ENCODE measurements at regions not wholly inside any gene's neighbourhood (a gene's known extent, or its start where the extent isn't known, plus 50 kb on each side); places are given as distances from the start of the nearest gene placed in this dataset.

DNA sequence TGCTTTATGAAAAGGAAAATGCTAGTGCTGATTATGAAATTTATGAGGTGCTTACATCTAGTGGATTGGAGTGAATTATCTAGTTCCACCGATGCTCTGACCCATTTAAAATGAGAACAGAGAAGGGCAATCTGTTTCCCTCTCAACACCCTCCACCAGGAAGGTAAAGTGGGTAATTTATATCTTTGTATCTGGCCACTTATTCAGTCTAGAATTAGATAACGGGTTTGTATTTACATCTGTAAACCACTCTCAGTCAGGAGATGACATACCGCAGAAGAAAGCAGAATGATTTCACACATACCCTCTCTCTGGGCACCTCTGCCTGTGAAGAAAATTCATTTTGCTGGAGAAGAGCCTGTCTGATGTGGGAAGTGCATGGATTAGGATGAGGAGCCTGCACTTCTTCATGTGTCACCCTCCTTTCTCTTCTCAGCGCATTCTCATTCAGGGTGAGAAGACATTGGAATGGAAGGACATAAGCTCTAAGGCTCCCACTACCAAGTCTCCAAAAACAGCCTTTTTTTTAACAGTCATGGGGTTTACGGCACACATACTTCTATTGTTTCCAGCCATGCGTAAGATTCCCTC is 646.7 kb upstream of the SALL1 start:
- Histone ChIP-seq H3K36me3 (ENCODE audit: control insufficient read depth in 2 of 2, extremely low read depth in 1 of 2, insufficient read depth in 2 of 2, low read length in 2 of 2) (no peaks in the 10 kb centered on the region), H3K9me3 (replicated peaks; ENCODE audit: control insufficient read depth, insufficient read depth, low read length) (peaks cover 2% of the 10 kb centered on the region), H3K4me1 (ENCODE audit: control insufficient read depth, extremely low read depth, insufficient read depth, low read length) (no peaks in the 10 kb centered on the region), H3K27ac (ENCODE audit: insufficient read depth, low read depth, low read length) (no peak overlapping the region), H3K4me2 (ENCODE audit: insufficient read depth, low read length) (no peak overlapping the region), H3K4me3 (replicated peaks in 1 of 3; ENCODE audit: insufficient read depth in 1 of 3, low read depth in 1 of 3, low read length in 3 of 3) (no peak overlapping the region), H3K79me2 (ENCODE audit: control insufficient read depth, insufficient read depth, low read length) (no peaks in the 10 kb centered on the region), H4K20me1 (replicated peaks; ENCODE audit: control insufficient read depth, extremely low read depth, insufficient read depth, low read length) (no peaks in the 10 kb centered on the region), H3K27me3 (ENCODE audit: control insufficient read depth in 2 of 2, insufficient read depth in 2 of 2, low read length in 2 of 2) (no peaks in the 10 kb centered on the region), H2AFZ (ENCODE audit: low read depth, low read length) (no peak overlapping the region), H3K9me1 (replicated peaks; ENCODE audit: control insufficient read depth, extremely low read depth, insufficient read depth, low read length) (no peaks in the 10 kb centered on the region), H3K9ac (replicated peaks; ENCODE audit: extremely low read depth, insufficient read depth, low read length) (no peak overlapping the region)
- ChIA-PET POLR2A (no interaction called here), CTCF (no interaction called here)
- BruUV-seq (replicated peaks): no TSS peak
- DNase-seq (ENCODE audit: low read depth, low spot score) (no peak), FAIRE-seq (no peak)
- intact Hi-C loops (cut with micrococcal nuclease) (no loop called here), dilution Hi-C loops (cut with MboI; ENCODE audit: extremely low pct_ligation_motif_present, low sequenced_read_pairs) (no loop called here)
- TF ChIP-seq GATA2 (IDR thresholded peaks at IDR 0.05; ENCODE audit: insufficient read depth, insufficient read length, low read depth, low read length) (no peak), POLR2AphosphoS5 (IDR thresholded peaks at IDR 0.05; ENCODE audit: insufficient read depth, low read depth, low read length) (no peak), MYC (IDR thresholded peaks at IDR 0.05; ENCODE audit: low read depth, low read length) (no peak), FOS (IDR thresholded peaks at IDR 0.05; ENCODE audit: borderline replicate concordance, insufficient read depth, low read length) (no peak)
- TF ChIP-seq, protein P1, sequence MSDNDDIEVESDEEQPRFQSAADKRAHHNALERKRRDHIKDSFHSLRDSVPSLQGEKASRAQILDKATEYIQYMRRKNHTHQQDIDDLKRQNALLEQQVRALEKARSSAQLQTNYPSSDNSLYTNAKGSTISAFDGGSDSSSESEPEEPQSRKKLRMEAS (IDR thresholded peaks at IDR 0.05; ENCODE audit: insufficient read depth, insufficient read length): no peak

GRCh38 chr16:51779240-51779639 is 628.2 kb upstream of the SALL1 start:
- Histone ChIP-seq H3K27ac (ENCODE audit: insufficient read depth, low read depth, low read length) (no peak overlapping the region), H3K4me3 (replicated peaks in 1 of 3; ENCODE audit: insufficient read depth in 1 of 3, low read depth in 1 of 3, low read length in 3 of 3) (no peak overlapping the region), H4K20me1 (replicated peaks; ENCODE audit: control insufficient read depth, extremely low read depth, insufficient read depth, low read length) (no peaks in the 10 kb centered on the region), H3K79me2 (ENCODE audit: control insufficient read depth, insufficient read depth, low read length) (no peaks in the 10 kb centered on the region), H2AFZ (ENCODE audit: low read depth, low read length) (no peak overlapping the region), H3K4me1 (ENCODE audit: control insufficient read depth, extremely low read depth, insufficient read depth, low read length) (no peaks in the 10 kb centered on the region), H3K36me3 (ENCODE audit: control insufficient read depth in 2 of 2, extremely low read depth in 1 of 2, insufficient read depth in 2 of 2, low read length in 2 of 2) (no peaks in the 10 kb centered on the region), H3K9me1 (replicated peaks; ENCODE audit: control insufficient read depth, extremely low read depth, insufficient read depth, low read length) (no peaks in the 10 kb centered on the region), H3K9me3 (replicated peaks; ENCODE audit: control insufficient read depth, insufficient read depth, low read length) (peaks cover 2% of the 10 kb centered on the region), H3K27me3 (ENCODE audit: control insufficient read depth in 2 of 2, insufficient read depth in 2 of 2, low read length in 2 of 2) (no peaks in the 10 kb centered on the region), H3K9ac (replicated peaks; ENCODE audit: extremely low read depth, insufficient read depth, low read length) (no peak overlapping the region), H3K4me2 (ENCODE audit: insufficient read depth, low read length) (no peak overlapping the region)
- dilution Hi-C loops (cut with MboI; ENCODE audit: extremely low pct_ligation_motif_present, low sequenced_read_pairs) (no loop called here), intact Hi-C loops (cut with micrococcal nuclease) (no loop called here)
- ChIA-PET POLR2A (no interaction called here), CTCF (no interaction called here)
- BruUV-seq (replicated peaks): no TSS peak
- FAIRE-seq: no peak
- TF ChIP-seq, protein P2, sequence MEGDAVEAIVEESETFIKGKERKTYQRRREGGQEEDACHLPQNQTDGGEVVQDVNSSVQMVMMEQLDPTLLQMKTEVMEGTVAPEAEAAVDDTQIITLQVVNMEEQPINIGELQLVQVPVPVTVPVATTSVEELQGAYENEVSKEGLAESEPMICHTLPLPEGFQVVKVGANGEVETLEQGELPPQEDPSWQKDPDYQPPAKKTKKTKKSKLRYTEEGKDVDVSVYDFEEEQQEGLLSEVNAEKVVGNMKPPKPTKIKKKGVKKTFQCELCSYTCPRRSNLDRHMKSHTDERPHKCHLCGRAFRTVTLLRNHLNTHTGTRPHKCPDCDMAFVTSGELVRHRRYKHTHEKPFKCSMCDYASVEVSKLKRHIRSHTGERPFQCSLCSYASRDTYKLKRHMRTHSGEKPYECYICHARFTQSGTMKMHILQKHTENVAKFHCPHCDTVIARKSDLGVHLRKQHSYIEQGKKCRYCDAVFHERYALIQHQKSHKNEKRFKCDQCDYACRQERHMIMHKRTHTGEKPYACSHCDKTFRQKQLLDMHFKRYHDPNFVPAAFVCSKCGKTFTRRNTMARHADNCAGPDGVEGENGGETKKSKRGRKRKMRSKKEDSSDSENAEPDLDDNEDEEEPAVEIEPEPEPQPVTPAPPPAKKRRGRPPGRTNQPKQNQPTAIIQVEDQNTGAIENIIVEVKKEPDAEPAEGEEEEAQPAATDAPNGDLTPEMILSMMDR (IDR thresholded peaks at IDR 0.05; ENCODE audit: extremely low read depth in 1 of 2, insufficient read depth in 1 of 2, low read depth in 1 of 2, low read length in 2 of 2): no peak
- TF ChIP-seq GATA2 (IDR thresholded peaks at IDR 0.05; ENCODE audit: insufficient read depth, insufficient read length, low read depth, low read length) (no peak), FOS (IDR thresholded peaks at IDR 0.05; ENCODE audit: borderline replicate concordance, insufficient read depth, low read length) (no peak), POLR2A (IDR thresholded peaks at IDR 0.05; ENCODE audit: low read depth, low read length) (no peak), MYC (IDR thresholded peaks at IDR 0.05; ENCODE audit: low read depth, low read length) (no peak), JUN (IDR thresholded peaks at IDR 0.05; ENCODE audit: borderline replicate concordance, insufficient read depth, insufficient read length, low read depth) (no peak), EZH2 (IDR thresholded peaks at IDR 0.05; ENCODE audit: borderline replicate concordance, low read depth, low read length, severe bottlenecking) (no peak)
- DNase-seq (ENCODE audit: low read depth, low spot score): no peak

Measured in endothelial cell of umbilical vein (primary cell).